ENCODE measurements at regions not wholly inside any gene's neighbourhood (a gene's known extent, or its start where the extent isn't known, plus 50 kb on each side); places are given as distances from the start of the nearest gene placed in this dataset.

GRCh38 chr3:177426878-177427495 lies 229.7 kb upstream of the TBL1XR1 start:
- Histone ChIP-seq H3K4me3 (no peak overlapping the region), H3K27ac (no peak overlapping the region), H3K36me3 (ENCODE audit: insufficient read depth in 1 of 2, low read depth in 1 of 2) (no peaks in the 10 kb centered on the region), H3K9me3 (no peaks in the 10 kb centered on the region), H3K27me3 (ENCODE audit: insufficient read depth in 3 of 3, low read length in 2 of 3) (no peaks in the 10 kb centered on the region), H3K4me1 (no peaks in the 10 kb centered on the region)
- intact Hi-C loops (cut with DNase I), result loop anchor here in 1 of 2 donors (2.0 kb wide), 1 partner anchor 18 kb away; no protein-coding TSS in a partner anchor
- TF ChIP-seq CTCF (IDR thresholded peaks at IDR 0.05), result no peak
- DNase-seq (no peak), ATAC-seq (no peak)
- 80 to 84% (median 84%) methylated on average over 7 of the region's 7 CpGs for WGBS, 3 donors

- WGBS, 3 donors, result 59 to 68% (median 61%) methylated on average over 1 of the region's 1 CpG
- no peak for ATAC-seq
- intact Hi-C loops (cut with DNase I), result loop anchor here in 1 of 2 donors (2.0 kb wide), 1 partner anchor 19 kb away; no protein-coding TSS in a partner anchor
- DNase-seq, result no peak
- Histone ChIP-seq H3K27me3 (ENCODE audit: insufficient read depth in 3 of 3, low read length in 2 of 3) (no peaks in the 10 kb centered on the region), H3K9me3 (no peaks in the 10 kb centered on the region), H3K27ac (no peak overlapping the region), H3K36me3 (ENCODE audit: insufficient read depth in 1 of 2, low read depth in 1 of 2) (no peaks in the 10 kb centered on the region), H3K4me1 (no peaks in the 10 kb centered on the region), H3K4me3 (no peak overlapping the region)
- TF ChIP-seq CTCF (IDR thresholded peaks at IDR 0.05), result no peak
Observed at GRCh38 chr3:177427540-177427939, 230.3 kb upstream of the TBL1XR1 start.

- 67 to 85% (median 69%) methylated on average over 1 of the region's 1 CpG for WGBS, 3 donors
- Histone ChIP-seq H3K4me1 (no peaks in the 10 kb centered on the region), H3K27ac (no peak overlapping the region), H3K9me3 (no peaks in the 10 kb centered on the region), H3K4me3 (no peak overlapping the region), H3K27me3 (ENCODE audit: insufficient read depth in 3 of 3, low read length in 2 of 3) (no peaks in the 10 kb centered on the region), H3K36me3 (ENCODE audit: insufficient read depth in 1 of 2, low read depth in 1 of 2) (no peaks in the 10 kb centered on the region)
- TF ChIP-seq CTCF (IDR thresholded peaks at IDR 0.05), result no peak
- no peak for DNase-seq
- intact Hi-C loops (cut with DNase I), result no loop called here
- ATAC-seq, result no peak
Observed at GRCh38 chr3:177429079-177429478, 231.8 kb upstream of the TBL1XR1 start.

- H3K27me3 ChIP-seq (ENCODE audit: insufficient read depth in 3 of 3, low read length in 2 of 3), result no peaks in the 10 kb centered on the region
- DNase-seq (no peak), ATAC-seq (no peak)
- WGBS, 3 donors, result 74 to 76% (median 74%) methylated on average over 2 of the region's 2 CpGs
- no peak for TF ChIP-seq CTCF (IDR thresholded peaks at IDR 0.05)
- no peak overlapping the region for H3K4me3 ChIP-seq
- intact Hi-C loops (cut with DNase I), result no loop called here
- H3K36me3 ChIP-seq (ENCODE audit: insufficient read depth in 1 of 2, low read depth in 1 of 2), result no peaks in the 10 kb centered on the region
- H3K4me1 ChIP-seq, result no peaks in the 10 kb centered on the region
- no peak overlapping the region for H3K27ac ChIP-seq
- no peaks in the 10 kb centered on the region for H3K9me3 ChIP-seq
Observed at GRCh38 chr3:177429771-177430170, 232.5 kb upstream of the TBL1XR1 start.

GRCh38 chr3:177430653-177431052 lies 233.4 kb upstream of the TBL1XR1 start:
- Histone ChIP-seq H3K27ac (no peak overlapping the region), H3K27me3 (ENCODE audit: insufficient read depth in 3 of 3, low read length in 2 of 3) (no peaks in the 10 kb centered on the region), H3K36me3 (ENCODE audit: insufficient read depth in 1 of 2, low read depth in 1 of 2) (no peaks in the 10 kb centered on the region), H3K9me3 (no peaks in the 10 kb centered on the region), H3K4me3 (no peak overlapping the region), H3K4me1 (no peaks in the 10 kb centered on the region)
- TF ChIP-seq CTCF (IDR thresholded peaks at IDR 0.05), result no peak
- 92 to 95% (median 94%) methylated on average over 5 of the region's 5 CpGs for WGBS, 3 donors
- intact Hi-C loops (cut with DNase I), result no loop called here
- DNase-seq, result no peak
- no peak for ATAC-seq
